SK-N-SH (cell line): ENCODE measurements at regions not wholly inside any gene's neighbourhood (a gene's known extent, or its start where the extent isn't known, plus 50 kb on each side); places are given as distances from the start of the nearest gene placed in this dataset.

Experiments used
- CHD2 ChIP-seq: fragments of 150-350 bp; IDR thresholded peaks from 2 replicates; pipeline ENCODE4 v1.6.1; 2018; ENCODE audit warnings: low read length; ENCODE audit not compliant: partially characterized antibody
- EP300 ChIP-seq, 2 experiments: IDR thresholded peaks; 2 replicates each; pipeline versions ENCODE4 v1.4.0 to v1.6.1; 2012; ENCODE audit warnings: borderline replicate concordance in 1 of 2, low read depth in 1 of 2, low read length in 1 of 2
- EZH2phosphoT487 ChIP-seq: fragments of 200-600 bp; sonication (generic); IDR thresholded peaks from 2 replicates; pipeline ENCODE4 v1.6.1; 2017; ENCODE audit warnings: low read depth, mixed run types, mild to moderate bottlenecking, antibody characterized with exemption, moderate library complexity, borderline replicate concordance
- FOXJ3 ChIP-seq: sonication (generic); formaldehyde crosslinking; IDR thresholded peaks from 2 replicates; pipeline ENCODE4 v1.5.1; 2020; ENCODE audit warnings: mild to moderate bottlenecking, missing genetic modification reagents
- SMC3 ChIP-seq: IDR thresholded peaks from 2 replicates; pipeline ENCODE4 v1.6.1; 2012; ENCODE audit warnings: low read depth, low read length, improper control_type of control experiment
- TAF1 ChIP-seq: IDR thresholded peaks from 2 replicates; pipeline ENCODE4 v1.6.1; 2012; ENCODE audit warnings: low read depth, mild to moderate bottlenecking, low read length, moderate library complexity, borderline replicate concordance
- YY1 ChIP-seq: IDR thresholded peaks from 2 replicates; pipeline ENCODE4 v1.4.0; 2012; ENCODE audit warnings: low read depth, mild to moderate bottlenecking
- TF ChIP-seq, protein P1 (sequence below): fragments of 200-600 bp; sonication (generic); IDR thresholded peaks from 2 replicates; pipeline ENCODE4 v1.6.1; 2017; ENCODE audit warnings: antibody characterized with exemption, mild to moderate bottlenecking, moderate library complexity
- TF ChIP-seq, protein P2 (sequence below): fragments of 150-350 bp; IDR thresholded peaks from 2 replicates; pipeline ENCODE4 v1.6.1; 2017; ENCODE audit warnings: antibody characterized with exemption, low read length, low read depth, borderline replicate concordance
- TF ChIP-seq, protein P3 (sequence below): IDR thresholded peaks from 2 replicates; pipeline ENCODE4 v1.4.0; 2012; ENCODE audit warnings: low read depth, borderline replicate concordance

DNA sequence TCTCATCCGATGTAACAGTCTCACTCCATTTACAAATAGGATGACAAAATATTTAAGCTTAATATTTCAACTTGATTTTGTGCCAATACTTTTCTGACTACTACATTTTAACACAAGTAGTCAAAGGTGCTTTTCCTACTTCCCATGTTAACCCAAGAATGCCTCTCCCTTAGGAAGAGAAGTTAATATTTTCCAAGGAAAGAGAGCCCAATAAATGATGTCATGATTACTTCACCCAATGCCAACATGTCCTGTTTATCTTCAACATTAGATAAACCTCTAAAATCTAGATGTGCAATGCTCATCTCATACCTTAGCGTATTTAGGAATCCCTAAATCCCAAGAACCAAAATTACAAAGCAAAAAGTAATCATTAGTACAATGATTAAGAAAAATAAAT, 156.7 kb upstream of the TENT5A start:
- TF ChIP-seq EP300 (IDR thresholded peaks at IDR 0.05; ENCODE audit: borderline replicate concordance in 1 of 2, low read depth in 1 of 2, low read length in 1 of 2) (no peak), TAF1 (no peak), YY1 (no peak), SMC3 (no peak), CHD2 (no peak), EZH2phosphoT487 (no peak), FOXJ3 (CRISPR knock-in tag) (no peak)
- TF ChIP-seq, protein P1, sequence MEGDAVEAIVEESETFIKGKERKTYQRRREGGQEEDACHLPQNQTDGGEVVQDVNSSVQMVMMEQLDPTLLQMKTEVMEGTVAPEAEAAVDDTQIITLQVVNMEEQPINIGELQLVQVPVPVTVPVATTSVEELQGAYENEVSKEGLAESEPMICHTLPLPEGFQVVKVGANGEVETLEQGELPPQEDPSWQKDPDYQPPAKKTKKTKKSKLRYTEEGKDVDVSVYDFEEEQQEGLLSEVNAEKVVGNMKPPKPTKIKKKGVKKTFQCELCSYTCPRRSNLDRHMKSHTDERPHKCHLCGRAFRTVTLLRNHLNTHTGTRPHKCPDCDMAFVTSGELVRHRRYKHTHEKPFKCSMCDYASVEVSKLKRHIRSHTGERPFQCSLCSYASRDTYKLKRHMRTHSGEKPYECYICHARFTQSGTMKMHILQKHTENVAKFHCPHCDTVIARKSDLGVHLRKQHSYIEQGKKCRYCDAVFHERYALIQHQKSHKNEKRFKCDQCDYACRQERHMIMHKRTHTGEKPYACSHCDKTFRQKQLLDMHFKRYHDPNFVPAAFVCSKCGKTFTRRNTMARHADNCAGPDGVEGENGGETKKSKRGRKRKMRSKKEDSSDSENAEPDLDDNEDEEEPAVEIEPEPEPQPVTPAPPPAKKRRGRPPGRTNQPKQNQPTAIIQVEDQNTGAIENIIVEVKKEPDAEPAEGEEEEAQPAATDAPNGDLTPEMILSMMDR, result no peak
- TF ChIP-seq, protein P2, sequence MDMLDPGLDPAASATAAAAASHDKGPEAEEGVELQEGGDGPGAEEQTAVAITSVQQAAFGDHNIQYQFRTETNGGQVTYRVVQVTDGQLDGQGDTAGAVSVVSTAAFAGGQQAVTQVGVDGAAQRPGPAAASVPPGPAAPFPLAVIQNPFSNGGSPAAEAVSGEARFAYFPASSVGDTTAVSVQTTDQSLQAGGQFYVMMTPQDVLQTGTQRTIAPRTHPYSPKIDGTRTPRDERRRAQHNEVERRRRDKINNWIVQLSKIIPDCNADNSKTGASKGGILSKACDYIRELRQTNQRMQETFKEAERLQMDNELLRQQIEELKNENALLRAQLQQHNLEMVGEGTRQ, result no peak
- TF ChIP-seq, protein P3, sequence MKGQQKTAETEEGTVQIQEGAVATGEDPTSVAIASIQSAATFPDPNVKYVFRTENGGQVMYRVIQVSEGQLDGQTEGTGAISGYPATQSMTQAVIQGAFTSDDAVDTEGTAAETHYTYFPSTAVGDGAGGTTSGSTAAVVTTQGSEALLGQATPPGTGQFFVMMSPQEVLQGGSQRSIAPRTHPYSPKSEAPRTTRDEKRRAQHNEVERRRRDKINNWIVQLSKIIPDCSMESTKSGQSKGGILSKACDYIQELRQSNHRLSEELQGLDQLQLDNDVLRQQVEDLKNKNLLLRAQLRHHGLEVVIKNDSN, result no peak
